ENCODE measurements at regions not wholly inside any gene's neighbourhood (a gene's known extent, or its start where the extent isn't known, plus 50 kb on each side); places are given as distances from the start of the nearest gene placed in this dataset.

DNA sequence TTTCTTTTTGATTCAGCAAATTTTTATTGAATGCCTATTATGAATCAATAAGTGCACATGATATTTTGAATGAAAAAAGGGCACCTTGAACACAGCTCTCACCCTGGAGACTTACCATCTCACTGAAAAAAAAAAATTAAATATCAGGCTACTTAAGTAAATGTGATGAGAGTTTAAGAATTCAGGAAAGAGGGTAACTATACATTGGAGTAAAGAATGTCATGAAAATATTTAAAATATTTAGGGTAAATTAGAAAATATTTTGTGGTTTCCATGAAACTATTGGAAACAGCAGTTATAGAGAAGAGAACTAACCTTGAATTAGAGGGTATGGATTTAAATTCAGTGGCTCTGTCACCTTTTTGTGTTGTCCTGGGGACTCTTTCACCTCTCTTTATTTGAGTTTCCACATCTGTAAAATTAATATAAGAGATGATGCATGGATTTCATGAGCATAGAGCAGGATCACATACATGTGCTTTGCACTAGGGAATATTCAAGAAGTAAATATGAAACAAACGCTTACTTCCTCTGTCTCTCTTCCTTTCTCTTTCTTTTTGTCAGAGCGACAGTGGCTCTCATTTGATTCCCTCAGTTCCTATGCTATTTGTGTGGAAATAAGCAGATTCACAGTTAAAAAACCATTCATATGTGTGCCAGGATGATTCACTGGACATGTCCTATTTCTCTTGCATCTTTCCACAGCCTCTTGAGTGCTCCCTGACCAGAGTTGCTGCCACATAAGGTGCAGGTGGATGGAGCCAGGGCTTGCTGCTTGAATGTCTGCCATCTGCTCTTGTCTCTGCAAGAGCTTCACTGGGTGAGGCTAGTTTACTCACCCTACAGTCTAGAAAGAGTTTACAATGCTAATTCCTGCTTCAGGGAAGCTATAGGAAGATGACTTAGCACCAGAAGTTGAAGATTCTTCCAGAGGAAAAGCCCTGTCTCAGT, 533.1 kb downstream of the ETS1 start:
- no peak for DNase-seq (ENCODE audit: low read depth in 3 of 3, low spot score in 2 of 3)

GRCh38 chr11:128052912-128053641, 534.3 kb downstream of the ETS1 start:
- DNase-seq (ENCODE audit: low read depth in 3 of 3, low spot score in 2 of 3) = no peak

GRCh38 chr11:128048121-128048520, 539.2 kb downstream of the ETS1 start:
- DNase-seq (ENCODE audit: low read depth in 3 of 3, low spot score in 2 of 3) = no peak

GRCh38 chr11:128047026-128047425, 540.3 kb downstream of the ETS1 start:
- no peak for DNase-seq (ENCODE audit: low read depth in 3 of 3, low spot score in 2 of 3)

DNA sequence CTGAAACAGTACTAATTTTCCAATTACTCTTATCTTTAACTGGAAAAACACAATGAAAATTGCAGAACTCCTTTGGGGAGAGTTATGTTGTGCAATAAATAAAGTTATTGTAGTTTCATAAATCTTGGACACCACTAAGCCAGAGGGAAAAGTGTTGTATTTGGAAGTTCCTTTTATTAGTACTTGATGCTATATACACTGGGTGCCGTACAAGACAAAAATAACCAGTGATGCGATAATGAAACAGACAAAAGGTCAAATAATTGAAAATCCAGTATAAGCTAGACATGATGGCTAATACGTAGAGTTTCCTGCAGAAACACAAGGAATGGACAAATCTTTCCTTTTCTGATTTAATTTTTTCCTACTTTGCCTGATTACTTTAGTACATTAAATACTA, 541.1 kb downstream of the ETS1 start:
- DNase-seq (ENCODE audit: low read depth in 3 of 3, low spot score in 2 of 3) = no peak

DNA sequence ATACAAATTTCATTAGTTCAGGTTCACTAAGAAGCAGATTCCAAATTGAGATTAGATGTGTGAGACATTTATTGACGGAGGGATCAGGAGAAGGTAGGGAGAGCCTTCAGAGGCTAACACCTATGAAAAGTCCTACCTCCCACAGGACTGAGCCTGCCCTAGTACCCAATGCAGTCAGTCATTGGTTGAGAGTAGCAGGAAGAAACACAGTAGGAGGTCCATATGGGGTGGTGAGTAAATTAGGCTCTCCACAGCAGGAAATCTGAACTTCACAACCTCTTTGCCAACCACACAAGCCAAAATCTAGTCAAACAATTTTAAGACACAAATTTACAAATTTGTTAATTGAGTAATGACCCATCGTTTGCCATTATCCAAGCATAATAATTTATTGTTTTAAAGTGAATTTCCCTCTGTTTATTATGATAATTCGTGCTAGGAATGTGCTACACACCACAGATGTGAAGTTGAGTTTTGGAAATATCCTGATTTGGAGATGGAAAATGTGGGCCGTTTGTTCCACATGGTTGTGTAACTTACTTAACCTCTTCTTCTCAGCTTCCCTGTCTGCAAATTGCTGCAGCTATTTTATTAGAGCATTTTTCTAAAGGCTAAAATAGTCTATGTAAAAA, 542.1 kb downstream of the ETS1 start:
- DNase-seq (ENCODE audit: low read depth in 3 of 3, low spot score in 2 of 3) = no peak

DNA sequence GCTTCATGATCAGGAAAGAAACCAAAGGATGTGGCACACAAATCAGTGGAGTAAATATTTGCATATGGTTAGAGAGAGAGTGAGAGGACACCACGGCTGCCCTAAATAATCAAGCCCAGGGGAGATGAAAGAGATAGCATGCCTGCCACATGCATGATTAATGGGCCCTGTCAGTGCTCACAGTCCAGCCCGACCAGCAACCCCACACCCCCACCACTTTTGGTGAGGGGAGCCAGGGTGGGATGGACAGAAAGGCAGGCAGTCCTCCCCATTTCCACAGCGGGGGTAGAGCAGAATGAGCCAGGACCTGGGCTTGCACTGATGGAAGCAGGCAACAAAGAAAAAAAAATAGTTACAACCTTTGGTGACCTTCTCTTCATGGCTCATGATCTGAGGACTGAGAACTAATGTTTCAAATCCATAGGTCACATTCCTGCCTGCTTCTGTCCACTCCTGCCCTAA, 545.0 kb downstream of the ETS1 start:
- DNase-seq (ENCODE audit: low read depth in 3 of 3, low spot score in 2 of 3) = peak in 2 of 3 donors; percentile 45 to 64

- DNase-seq (ENCODE audit: low read depth in 3 of 3, low spot score in 2 of 3) = no peak
Measured at GRCh38 chr11:128040603-128041002, 546.8 kb downstream of the ETS1 start.

DNA sequence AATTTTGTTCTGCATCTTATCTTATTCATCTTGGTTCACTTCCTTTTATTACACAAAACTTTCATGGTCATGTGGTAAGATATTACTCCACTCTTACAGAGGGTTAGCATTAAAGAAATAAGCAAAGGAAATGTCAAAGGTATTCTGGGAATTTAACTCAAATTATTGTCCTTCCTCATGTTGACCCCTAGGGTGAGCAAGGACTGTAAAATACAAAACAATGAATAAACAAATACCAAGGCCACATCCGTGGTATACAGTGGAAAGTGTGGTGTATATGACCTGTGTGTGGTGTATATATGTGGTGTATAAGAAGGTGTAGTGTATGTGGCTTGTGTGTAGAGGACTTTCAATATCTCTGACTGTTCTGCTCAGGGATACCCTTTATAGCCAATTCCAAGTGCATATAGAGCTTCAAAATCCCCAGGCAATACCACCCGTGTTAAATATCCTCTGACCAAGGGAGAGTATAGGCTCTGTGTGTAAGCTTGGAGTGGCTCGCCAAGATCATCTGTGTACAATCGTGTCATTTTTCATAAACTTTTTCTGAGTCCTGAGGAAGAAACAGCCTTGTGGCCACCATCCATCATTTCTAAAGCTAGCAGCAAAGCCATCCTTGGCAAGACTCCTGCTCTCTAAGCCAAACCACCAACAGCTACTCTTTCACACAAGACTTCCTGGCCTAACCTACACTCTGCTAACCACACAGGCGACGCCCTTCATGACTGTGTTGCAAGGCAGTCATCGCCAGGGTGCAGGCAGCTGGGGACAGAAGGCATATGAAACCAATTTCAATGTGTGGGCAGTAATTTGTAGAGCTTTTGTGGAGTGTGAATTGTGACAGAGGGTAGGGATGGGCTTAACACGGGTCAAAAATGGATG, 548.0 kb downstream of the ETS1 start:
- DNase-seq (ENCODE audit: low read depth in 3 of 3, low spot score in 2 of 3) = no peak

DNA sequence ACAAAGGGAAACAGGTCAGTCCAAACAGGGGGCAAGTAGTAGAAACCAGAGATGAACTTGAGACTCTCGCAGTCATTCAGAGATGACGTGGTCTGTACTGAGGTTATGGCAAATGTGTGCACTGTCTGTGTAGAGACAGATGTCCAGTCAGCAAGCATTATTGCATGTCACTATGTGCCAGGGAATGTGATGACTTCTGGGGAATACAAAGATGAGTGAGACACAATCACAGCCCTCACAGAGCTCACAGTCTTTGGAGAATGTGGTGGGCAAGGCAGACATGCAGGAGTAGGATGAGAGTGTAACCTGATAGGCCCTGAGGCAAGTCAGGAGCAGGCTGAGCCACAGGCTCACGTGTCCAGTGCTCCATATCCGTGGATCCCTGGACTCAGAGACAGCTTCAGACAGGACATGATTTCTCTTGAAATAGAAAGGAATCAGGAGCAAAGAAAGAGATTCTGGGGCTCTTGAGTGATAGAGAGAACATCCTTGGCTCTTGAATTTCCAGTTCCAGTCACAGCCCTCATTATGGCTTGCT, 550.7 kb downstream of the ETS1 start:
- DNase-seq (ENCODE audit: low read depth in 3 of 3, low spot score in 2 of 3) = no peak

DNA sequence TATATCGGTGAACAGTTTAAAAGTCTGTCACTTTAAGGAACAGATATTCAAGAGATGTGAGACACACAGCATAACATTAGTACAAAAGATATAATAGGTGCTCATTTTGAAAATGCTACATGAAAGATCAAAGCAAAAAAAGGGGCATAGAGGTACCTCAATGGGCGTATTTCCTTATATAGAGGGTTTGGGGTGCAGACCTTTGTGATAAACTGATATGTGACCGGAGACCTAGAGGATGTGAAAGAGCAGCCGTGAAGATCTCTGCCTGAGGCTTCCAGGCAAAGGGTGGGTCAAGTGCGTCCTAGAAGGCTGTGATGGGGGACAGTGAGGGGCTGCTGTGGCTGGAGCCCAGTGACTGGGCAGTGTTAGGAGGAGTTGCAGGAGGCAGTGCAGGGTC, 551.4 kb downstream of the ETS1 start:
- no peak for DNase-seq (ENCODE audit: low read depth in 3 of 3, low spot score in 2 of 3)

GRCh38 chr11:128031538-128032134, 555.7 kb downstream of the ETS1 start:
- peak; percentile 47 to 48 (median 47) for DNase-seq (ENCODE audit: low read depth in 3 of 3, low spot score in 2 of 3)

GRCh38 chr11:128029219-128029722, 558.1 kb downstream of the ETS1 start:
- no peak for DNase-seq (ENCODE audit: low read depth in 3 of 3, low spot score in 2 of 3)

DNA sequence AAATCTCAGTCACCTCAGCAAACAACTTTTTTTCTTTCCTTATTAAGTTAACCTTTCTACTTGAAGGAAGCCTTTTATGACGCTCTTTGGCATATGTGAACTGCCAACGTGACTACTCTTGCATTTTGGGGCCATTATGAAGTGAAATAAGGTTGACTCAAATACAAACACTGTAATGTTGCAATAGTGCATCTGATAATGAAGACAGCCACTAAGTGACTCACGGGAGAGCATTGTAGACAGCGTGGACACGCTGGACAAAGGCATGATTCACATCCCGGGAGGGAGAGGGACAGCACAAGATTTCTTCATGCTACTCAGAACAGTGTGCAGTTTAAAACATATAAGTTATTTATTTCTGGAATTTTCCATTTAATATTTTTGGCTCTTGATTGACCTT, 560.8 kb downstream of the ETS1 start:
- no peak for DNase-seq (ENCODE audit: low read depth in 3 of 3, low spot score in 2 of 3)

GRCh38 chr11:128022761-128023160, 564.6 kb downstream of the ETS1 start:
- no peak for DNase-seq (ENCODE audit: low read depth in 3 of 3, low spot score in 2 of 3)

DNA sequence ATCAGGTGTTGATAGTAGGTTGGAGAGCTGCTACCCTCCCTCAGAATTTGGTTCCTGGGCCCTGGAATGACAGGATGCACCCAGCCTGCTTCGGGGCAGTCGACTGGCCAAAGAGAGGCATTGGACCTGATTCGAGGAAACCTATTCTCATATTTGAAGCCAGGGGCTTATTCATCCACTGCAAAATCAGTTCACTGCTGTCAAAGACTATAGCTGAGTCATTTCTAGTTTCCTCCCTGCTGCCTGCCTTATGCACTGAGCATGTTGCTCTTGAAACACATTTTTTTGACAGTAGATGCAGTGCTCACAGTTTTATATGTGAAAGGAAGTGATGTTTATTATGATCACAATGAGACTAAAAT, 565.4 kb downstream of the ETS1 start:
- DNase-seq (ENCODE audit: low read depth in 3 of 3, low spot score in 2 of 3) = no peak

GRCh38 chr11:128021349-128022006, 565.9 kb downstream of the ETS1 start:
- DNase-seq (ENCODE audit: low read depth in 3 of 3, low spot score in 2 of 3) = no peak

DNA sequence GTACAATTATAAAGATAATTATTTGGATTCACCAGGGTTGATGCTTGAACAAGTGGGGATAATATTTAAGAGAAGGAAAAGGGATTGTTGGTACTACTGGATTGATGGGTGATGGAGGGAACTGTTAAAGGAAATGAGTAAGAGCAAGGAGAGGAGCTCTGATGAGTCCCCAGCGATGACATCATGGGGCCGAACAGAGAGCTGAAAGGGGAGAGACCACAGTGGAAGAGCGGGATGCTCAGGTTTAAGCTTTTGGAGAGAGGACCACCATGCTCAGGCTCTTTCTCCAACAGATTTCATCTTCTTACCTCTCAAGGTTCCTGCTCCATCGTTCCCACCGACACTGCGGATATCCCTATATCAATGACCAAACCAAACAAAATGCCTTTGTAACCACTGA, 568.7 kb downstream of the ETS1 start:
- DNase-seq (ENCODE audit: low read depth in 3 of 3, low spot score in 2 of 3) = no peak

DNA sequence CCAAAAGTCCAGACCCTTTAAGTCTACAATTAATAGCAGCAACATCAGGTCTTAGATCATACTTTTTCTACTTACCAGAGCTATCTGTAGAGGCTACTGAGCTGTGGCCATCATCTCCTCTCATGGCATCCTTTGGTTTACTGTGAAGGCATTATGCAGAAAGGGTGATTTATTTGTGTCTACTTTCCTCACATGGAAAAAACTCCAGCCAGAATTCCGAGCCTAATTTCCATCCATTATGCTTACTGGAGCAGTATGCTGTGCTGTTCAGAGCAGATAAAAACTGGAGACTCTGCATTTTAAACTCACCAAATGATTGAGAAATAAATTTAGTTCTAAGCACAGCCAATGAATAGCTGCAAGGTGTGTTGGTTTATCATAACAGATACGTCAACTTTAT, 581.8 kb downstream of the ETS1 start:
- DNase-seq (ENCODE audit: low read depth in 3 of 3, low spot score in 2 of 3) = no peak
